SK-N-SH (cell line): ENCODE measurements at regions not wholly inside any gene's neighbourhood (a gene's known extent, or its start where the extent isn't known, plus 50 kb on each side); places are given as distances from the start of the nearest gene placed in this dataset.

Source experiments
- NFIC ChIP-seq: IDR thresholded peaks from 2 replicates; pipeline ENCODE4 v1.4.0; 2012; ENCODE audit warnings: borderline replicate concordance
- POLR2AphosphoS5 ChIP-seq: IDR thresholded peaks from 2 replicates; pipeline ENCODE4 v1.6.1; 2012; ENCODE audit warnings: low read depth, low read length
- TEAD4 ChIP-seq: IDR thresholded peaks from 2 replicates; pipeline ENCODE4 v1.4.0; 2012; ENCODE audit warnings: mild to moderate bottlenecking, borderline replicate concordance; ENCODE audit not compliant: insufficient read depth
- TF ChIP-seq, protein P1 (sequence below): fragments of 200-600 bp; sonication (generic); IDR thresholded peaks from 2 replicates; pipeline ENCODE4 v1.6.1; 2017; ENCODE audit warnings: antibody characterized with exemption, mild to moderate bottlenecking, moderate library complexity
- TF ChIP-seq, protein P2 (sequence below): IDR thresholded peaks from 2 replicates; pipeline ENCODE4 v1.4.0; 2012; ENCODE audit warnings: low read depth
- TF ChIP-seq, protein P3 (sequence below): IDR thresholded peaks from 2 replicates; pipeline ENCODE4; 2012
- TF ChIP-seq, protein P4 (sequence below): IDR thresholded peaks from 2 replicates; pipeline ENCODE4 v1.4.0; 2012; ENCODE audit warnings: low read depth, borderline replicate concordance

DNA sequence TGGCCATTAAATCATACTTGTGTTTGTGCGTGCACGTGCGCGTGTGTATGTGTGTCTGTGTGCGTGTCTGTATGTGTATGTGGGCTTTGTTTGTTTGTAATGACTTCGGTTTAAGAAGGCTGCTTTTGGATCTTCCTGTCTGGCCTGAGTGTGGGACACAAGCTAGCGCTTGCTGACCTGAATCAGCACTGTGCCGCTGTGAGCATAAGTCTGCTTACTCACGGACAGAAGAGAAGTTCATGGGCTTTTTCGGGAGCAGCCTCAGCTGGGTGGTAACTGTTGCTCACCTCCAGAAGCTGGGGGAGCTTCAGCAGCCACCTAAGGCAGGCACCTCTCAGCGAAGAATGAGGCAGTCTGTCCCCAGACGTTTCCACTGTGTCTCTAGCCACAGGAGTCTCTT lies 56.1 kb upstream of the TRUB1 start:
- TF ChIP-seq, protein P1, sequence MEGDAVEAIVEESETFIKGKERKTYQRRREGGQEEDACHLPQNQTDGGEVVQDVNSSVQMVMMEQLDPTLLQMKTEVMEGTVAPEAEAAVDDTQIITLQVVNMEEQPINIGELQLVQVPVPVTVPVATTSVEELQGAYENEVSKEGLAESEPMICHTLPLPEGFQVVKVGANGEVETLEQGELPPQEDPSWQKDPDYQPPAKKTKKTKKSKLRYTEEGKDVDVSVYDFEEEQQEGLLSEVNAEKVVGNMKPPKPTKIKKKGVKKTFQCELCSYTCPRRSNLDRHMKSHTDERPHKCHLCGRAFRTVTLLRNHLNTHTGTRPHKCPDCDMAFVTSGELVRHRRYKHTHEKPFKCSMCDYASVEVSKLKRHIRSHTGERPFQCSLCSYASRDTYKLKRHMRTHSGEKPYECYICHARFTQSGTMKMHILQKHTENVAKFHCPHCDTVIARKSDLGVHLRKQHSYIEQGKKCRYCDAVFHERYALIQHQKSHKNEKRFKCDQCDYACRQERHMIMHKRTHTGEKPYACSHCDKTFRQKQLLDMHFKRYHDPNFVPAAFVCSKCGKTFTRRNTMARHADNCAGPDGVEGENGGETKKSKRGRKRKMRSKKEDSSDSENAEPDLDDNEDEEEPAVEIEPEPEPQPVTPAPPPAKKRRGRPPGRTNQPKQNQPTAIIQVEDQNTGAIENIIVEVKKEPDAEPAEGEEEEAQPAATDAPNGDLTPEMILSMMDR = no peak
- TF ChIP-seq, protein P2, sequence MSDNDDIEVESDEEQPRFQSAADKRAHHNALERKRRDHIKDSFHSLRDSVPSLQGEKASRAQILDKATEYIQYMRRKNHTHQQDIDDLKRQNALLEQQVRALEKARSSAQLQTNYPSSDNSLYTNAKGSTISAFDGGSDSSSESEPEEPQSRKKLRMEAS = no peak
- no peak for TF ChIP-seq TEAD4
- TF ChIP-seq POLR2AphosphoS5 = no peak
- no peak for TF ChIP-seq NFIC
- TF ChIP-seq, protein P3, sequence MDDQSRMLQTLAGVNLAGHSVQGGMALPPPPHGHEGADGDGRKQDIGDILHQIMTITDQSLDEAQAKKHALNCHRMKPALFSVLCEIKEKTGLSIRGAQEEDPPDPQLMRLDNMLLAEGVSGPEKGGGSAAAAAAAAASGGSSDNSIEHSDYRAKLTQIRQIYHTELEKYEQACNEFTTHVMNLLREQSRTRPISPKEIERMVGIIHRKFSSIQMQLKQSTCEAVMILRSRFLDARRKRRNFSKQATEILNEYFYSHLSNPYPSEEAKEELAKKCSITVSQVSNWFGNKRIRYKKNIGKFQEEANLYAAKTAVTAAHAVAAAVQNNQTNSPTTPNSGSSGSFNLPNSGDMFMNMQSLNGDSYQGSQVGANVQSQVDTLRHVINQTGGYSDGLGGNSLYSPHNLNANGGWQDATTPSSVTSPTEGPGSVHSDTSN = no peak
- TF ChIP-seq, protein P4, sequence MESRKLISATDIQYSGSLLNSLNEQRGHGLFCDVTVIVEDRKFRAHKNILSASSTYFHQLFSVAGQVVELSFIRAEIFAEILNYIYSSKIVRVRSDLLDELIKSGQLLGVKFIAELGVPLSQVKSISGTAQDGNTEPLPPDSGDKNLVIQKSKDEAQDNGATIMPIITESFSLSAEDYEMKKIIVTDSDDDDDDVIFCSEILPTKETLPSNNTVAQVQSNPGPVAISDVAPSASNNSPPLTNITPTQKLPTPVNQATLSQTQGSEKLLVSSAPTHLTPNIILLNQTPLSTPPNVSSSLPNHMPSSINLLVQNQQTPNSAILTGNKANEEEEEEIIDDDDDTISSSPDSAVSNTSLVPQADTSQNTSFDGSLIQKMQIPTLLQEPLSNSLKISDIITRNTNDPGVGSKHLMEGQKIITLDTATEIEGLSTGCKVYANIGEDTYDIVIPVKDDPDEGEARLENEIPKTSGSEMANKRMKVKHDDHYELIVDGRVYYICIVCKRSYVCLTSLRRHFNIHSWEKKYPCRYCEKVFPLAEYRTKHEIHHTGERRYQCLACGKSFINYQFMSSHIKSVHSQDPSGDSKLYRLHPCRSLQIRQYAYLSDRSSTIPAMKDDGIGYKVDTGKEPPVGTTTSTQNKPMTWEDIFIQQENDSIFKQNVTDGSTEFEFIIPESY = no peak
